Ovary (tissue), 3 donors: ENCODE measurements at regions not wholly inside any gene's neighbourhood (a gene's known extent, or its start where the extent isn't known, plus 50 kb on each side); places are given as distances from the start of the nearest gene placed in this dataset.

Experiments
- EP300 ChIP-seq: sonication (generic); formaldehyde crosslinking; IDR thresholded peaks from one replicate; pipeline ENCODE4 v1.6.1; 2017; ENCODE audit warnings: antibody characterized with exemption
- POLR2A ChIP-seq: fragments of 450-650 bp; IDR thresholded peaks from one replicate; pipeline ENCODE4 v1.6.1; 2017; ENCODE audit warnings: antibody characterized with exemption, mild to moderate bottlenecking, moderate library complexity
- TF ChIP-seq, protein P1 (sequence below), 3 donors: fragments of 450-650 bp in 2 of 3; fragments of 200-600 bp in 1 of 3; IDR thresholded peaks; one replicate each; pipeline versions ENCODE4 v1.5.1 to v1.8.0; 2016 to 2022; ENCODE audit warnings: antibody characterized with exemption in 3 of 3, mild to moderate bottlenecking in 1 of 3
- donor health status: DM: no; HTN: no; CAD: no.

DNA sequence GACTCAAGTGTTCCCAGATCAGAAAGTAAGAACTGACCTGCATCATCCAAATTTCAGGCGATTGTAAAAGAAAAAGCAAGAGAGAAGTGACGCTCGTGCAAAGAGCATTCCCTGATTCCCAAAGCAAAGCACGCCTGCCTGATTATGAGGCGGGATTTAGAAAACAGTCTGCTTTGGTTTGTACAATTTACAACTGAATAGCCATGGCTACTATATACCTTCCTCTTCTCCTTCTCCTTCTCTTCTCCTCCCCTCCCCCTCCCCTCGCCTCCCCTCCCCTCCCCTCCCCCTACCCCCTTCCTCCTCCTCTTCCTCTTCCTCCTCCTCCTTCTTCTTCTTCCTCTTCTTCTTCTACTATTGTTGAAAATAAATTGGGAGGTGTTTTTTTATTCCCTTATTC is 782.9 kb downstream of the GALR1 start:
- TF ChIP-seq POLR2A (no peak), EP300 (no peak)
- TF ChIP-seq, protein P1, sequence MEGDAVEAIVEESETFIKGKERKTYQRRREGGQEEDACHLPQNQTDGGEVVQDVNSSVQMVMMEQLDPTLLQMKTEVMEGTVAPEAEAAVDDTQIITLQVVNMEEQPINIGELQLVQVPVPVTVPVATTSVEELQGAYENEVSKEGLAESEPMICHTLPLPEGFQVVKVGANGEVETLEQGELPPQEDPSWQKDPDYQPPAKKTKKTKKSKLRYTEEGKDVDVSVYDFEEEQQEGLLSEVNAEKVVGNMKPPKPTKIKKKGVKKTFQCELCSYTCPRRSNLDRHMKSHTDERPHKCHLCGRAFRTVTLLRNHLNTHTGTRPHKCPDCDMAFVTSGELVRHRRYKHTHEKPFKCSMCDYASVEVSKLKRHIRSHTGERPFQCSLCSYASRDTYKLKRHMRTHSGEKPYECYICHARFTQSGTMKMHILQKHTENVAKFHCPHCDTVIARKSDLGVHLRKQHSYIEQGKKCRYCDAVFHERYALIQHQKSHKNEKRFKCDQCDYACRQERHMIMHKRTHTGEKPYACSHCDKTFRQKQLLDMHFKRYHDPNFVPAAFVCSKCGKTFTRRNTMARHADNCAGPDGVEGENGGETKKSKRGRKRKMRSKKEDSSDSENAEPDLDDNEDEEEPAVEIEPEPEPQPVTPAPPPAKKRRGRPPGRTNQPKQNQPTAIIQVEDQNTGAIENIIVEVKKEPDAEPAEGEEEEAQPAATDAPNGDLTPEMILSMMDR (IDR thresholded peaks at IDR 0.05) = no peak
